Mucosa of descending colon (tissue), 3 donors: ENCODE measurements at regions not wholly inside any gene's neighbourhood (a gene's known extent, or its start where the extent isn't known, plus 50 kb on each side); places are given as distances from the start of the nearest gene placed in this dataset.
"Not testable (repeated sequence)": the region's sequence is repeated elsewhere in the genome, so short reads cannot be mapped to it uniquely, and the experiment has no call there.

Experiments
- ATAC-seq: fragments of 200-7000 bp; cut with Tn5 transposase; one replicate; pipeline ENCODE4 v1.9.1; 2020; ENCODE audit warnings: mild to moderate bottlenecking, moderate library complexity
- DNase-seq, 3 donors: peaks; one replicate each; pipeline ENCODE4 v3.0.0-alpha.2; 2020
- H3K36me3 ChIP-seq: fragments of 200-600 bp; one replicate; pipeline ENCODE4 v1.8.0; 2021; ENCODE audit warnings: low read depth, mild to moderate bottlenecking
- H3K4me1 ChIP-seq: fragments of 200-600 bp; one replicate; pipeline ENCODE4 v1.8.0; 2021; ENCODE audit warnings: low read depth, mild to moderate bottlenecking
- H3K4me3 ChIP-seq: fragments of 200-600 bp; one replicate; pipeline ENCODE4 v1.8.0; 2021; ENCODE audit warnings: mild to moderate bottlenecking
- H3K9me3 ChIP-seq: fragments of 200-600 bp; one replicate; pipeline ENCODE4 v1.8.0; 2021; ENCODE audit warnings: mild to moderate bottlenecking
- CTCF ChIP-seq: fragments of 200-600 bp; IDR thresholded peaks from one replicate; pipeline ENCODE4 v1.8.0; 2022; ENCODE audit warnings: antibody characterized with exemption, mild to moderate bottlenecking
- intact Hi-C, 2 donors: fragments of 100-400 bp; cut with DNase I in 1 of 2; cut with micrococcal nuclease in 1 of 2; formaldehyde crosslinking; loops; one replicate each; pipeline versions ENCODE4 v1.11.0 to v1.11.1; 2022; cut with DNase I, micrococcal nuclease
- donor health status: DM: no; HTN: no; CAD: no; lungs with moderate emphysema.
- donor health status: DM: no; HTN: no; CAD: no.
- donor health status: DM: no; HTN: yes; CAD: no.

- no peak overlapping the region for H3K4me3 ChIP-seq
- DNase-seq: no peak
- intact Hi-C loops: no loop called here
- no peak for ATAC-seq
- no peaks in the 10 kb centered on the region for H3K36me3 ChIP-seq
- H3K4me1 ChIP-seq: no peaks in the 10 kb centered on the region
- TF ChIP-seq CTCF: no peak
- H3K9me3 ChIP-seq: no peaks in the 10 kb centered on the region
Measured at GRCh38 chr19:28687296-28687695, 525.7 kb downstream of the UQCRFS1 start.

- Histone ChIP-seq H3K36me3 (no peaks in the 10 kb centered on the region), H3K4me1 (no peaks in the 10 kb centered on the region), H3K4me3 (no peak overlapping the region), H3K9me3 (no peaks in the 10 kb centered on the region)
- intact Hi-C loops: no loop called here
- no peak for TF ChIP-seq CTCF
- DNase-seq (no peak), ATAC-seq (no peak)
Measured at GRCh38 chr19:28686756-28687155, 526.2 kb downstream of the UQCRFS1 start.

GRCh38 chr19:28685802-28686201 lies 527.1 kb downstream of the UQCRFS1 start:
- DNase-seq (no peak), ATAC-seq (no peak)
- Histone ChIP-seq H3K9me3 (no peaks in the 10 kb centered on the region), H3K4me1 (no peaks in the 10 kb centered on the region), H3K36me3 (no peaks in the 10 kb centered on the region), H3K4me3 (no peak overlapping the region)
- intact Hi-C loops: no loop called here
- TF ChIP-seq CTCF: no peak

- intact Hi-C loops, H3K4me1 ChIP-seq, H3K36me3 ChIP-seq, H3K9me3 ChIP-seq, ATAC-seq, H3K4me3 ChIP-seq, DNase-seq: not testable (repeated sequence)
Measured at GRCh38 chr19:28685077-28685476, 527.9 kb downstream of the UQCRFS1 start.

GRCh38 chr19:28680111-28680510 lies 532.8 kb downstream of the UQCRFS1 start:
- Histone ChIP-seq H3K4me1 (no peaks in the 10 kb centered on the region), H3K4me3 (no peak overlapping the region), H3K9me3 (no peaks in the 10 kb centered on the region), H3K36me3 (no peaks in the 10 kb centered on the region)
- no peak for TF ChIP-seq CTCF
- intact Hi-C loops: no loop called here
- no peak for DNase-seq
- ATAC-seq: no peak

- peaks cover 12% of the 10 kb centered on the region for H3K9me3 ChIP-seq
- intact Hi-C loops: no loop called here
- ATAC-seq: no peak
- no peak for DNase-seq
- H3K4me1 ChIP-seq: no peaks in the 10 kb centered on the region
- H3K4me3 ChIP-seq: no peak overlapping the region
- no peak for TF ChIP-seq CTCF
- no peaks in the 10 kb centered on the region for H3K36me3 ChIP-seq
Measured at GRCh38 chr19:28670836-28671235, 542.1 kb downstream of the UQCRFS1 start.
